HFFc6 (cell line): ENCODE measurements at regions not wholly inside any gene's neighbourhood (a gene's known extent, or its start where the extent isn't known, plus 50 kb on each side); places are given as distances from the start of the nearest gene placed in this dataset.

Experiments
- DNase-seq: peaks from one replicate; pipeline ENCODE4 v3.0.0-alpha.2; 2018
- H3K27ac Mint-ChIP-seq: 2 replicates; pipeline ENCODE4 v1.8.0; 2020; ENCODE audit warnings: mild to moderate bottlenecking, mixed read lengths
- H3K27me3 Mint-ChIP-seq: 2 replicates; pipeline ENCODE4 v1.8.0; 2021; ENCODE audit warnings: mild to moderate bottlenecking, moderate library complexity, mixed read lengths; ENCODE audit not compliant: insufficient read depth
- H3K36me3 Mint-ChIP-seq: 2 replicates; pipeline ENCODE4 v1.8.0; 2021; ENCODE audit warnings: low read depth, mixed read lengths
- H3K4me1 Mint-ChIP-seq: 2 replicates; pipeline ENCODE4 v1.8.0; 2020; ENCODE audit warnings: low read depth, mixed read lengths
- H3K4me3 Mint-ChIP-seq: 2 replicates; pipeline ENCODE4 v1.8.0; 2020; ENCODE audit warnings: mild to moderate bottlenecking, moderate library complexity, mixed read lengths
- H3K9me3 Mint-ChIP-seq: 2 replicates; pipeline ENCODE4 v1.8.0; 2020; ENCODE audit warnings: mild to moderate bottlenecking, mixed read lengths
- CTCF ChIP-seq: fragments of 200-600 bp; sonication (generic); IDR thresholded peaks from 2 replicates; pipeline ENCODE4 v1.5.0; 2021; ENCODE audit warnings: antibody characterized with exemption, mild to moderate bottlenecking

GRCh38 chr11:71332046-71332445 lies 79.7 kb upstream of the SHANK2 start:
- H3K27me3 Mint-ChIP-seq, result peaks cover 33% of the 10 kb centered on the region
- TF ChIP-seq CTCF, result no peak
- no peak overlapping the region for H3K27ac Mint-ChIP-seq
- DNase-seq, result no peak
- no peaks in the 10 kb centered on the region; the same call in 1 of the 2 replicates for H3K9me3 Mint-ChIP-seq
- no peaks in the 10 kb centered on the region for H3K4me1 Mint-ChIP-seq
- H3K4me3 Mint-ChIP-seq, result no peak overlapping the region
- no peaks in the 10 kb centered on the region for H3K36me3 Mint-ChIP-seq

GRCh38 chr11:71331631-71332030 lies 79.3 kb upstream of the SHANK2 start:
- DNase-seq, result no peak
- peaks cover 33% of the 10 kb centered on the region for H3K27me3 Mint-ChIP-seq
- no peaks in the 10 kb centered on the region; the same call in 1 of the 2 replicates for H3K9me3 Mint-ChIP-seq

GRCh38 chr11:71330996-71331395 lies 78.6 kb upstream of the SHANK2 start:
- H3K4me1 Mint-ChIP-seq, result no peaks in the 10 kb centered on the region
- H3K9me3 Mint-ChIP-seq, result no peaks in the 10 kb centered on the region; the same call in 1 of the 2 replicates
- H3K36me3 Mint-ChIP-seq, result no peaks in the 10 kb centered on the region
- TF ChIP-seq CTCF, result no peak
- peaks cover 28% of the 10 kb centered on the region for H3K27me3 Mint-ChIP-seq
- no peak overlapping the region for H3K27ac Mint-ChIP-seq
- DNase-seq, result no peak
- H3K4me3 Mint-ChIP-seq, result no peak overlapping the region

More at GRCh38 chr11:71331631-71332030, 79.3 kb upstream of the SHANK2 start:
- no peak overlapping the region for H3K4me3 Mint-ChIP-seq
- H3K4me1 Mint-ChIP-seq, result no peaks in the 10 kb centered on the region
- TF ChIP-seq CTCF, result no peak
- H3K36me3 Mint-ChIP-seq, result no peaks in the 10 kb centered on the region
- no peak overlapping the region for H3K27ac Mint-ChIP-seq

- Mint-ChIP-seq H3K36me3 (no peaks in the 10 kb centered on the region), H3K27ac (no peak overlapping the region), H3K9me3 (no peaks in the 10 kb centered on the region; the same call in 1 of the 2 replicates), H3K4me3 (no peak overlapping the region), H3K4me1 (no peaks in the 10 kb centered on the region), H3K27me3 (peaks cover 29% of the 10 kb centered on the region)
- no peak for DNase-seq
- no peak for TF ChIP-seq CTCF
These were observed 78.0 kb upstream of the SHANK2 start for GRCh38 chr11:71330349-71330748.

GRCh38 chr11:71329786-71330185 lies 77.4 kb upstream of the SHANK2 start:
- no peak for DNase-seq
- H3K9me3 Mint-ChIP-seq, result no peaks in the 10 kb centered on the region; the same call in 1 of the 2 replicates
- H3K4me1 Mint-ChIP-seq, result no peaks in the 10 kb centered on the region
- H3K27ac Mint-ChIP-seq, result no peak overlapping the region
- H3K4me3 Mint-ChIP-seq, result no peak overlapping the region
- peaks cover 32% of the 10 kb centered on the region for H3K27me3 Mint-ChIP-seq
- TF ChIP-seq CTCF, result no peak
- H3K36me3 Mint-ChIP-seq, result peaks cover 1% of the 10 kb centered on the region; the same call in 1 of the 2 replicates

GRCh38 chr11:71329165-71329510 lies 76.8 kb upstream of the SHANK2 start:
- H3K27ac Mint-ChIP-seq, result no peak overlapping the region

More at GRCh38 chr11:71329165-71329510, 76.8 kb upstream of the SHANK2 start:
- DNase-seq, result no peak
- Mint-ChIP-seq H3K4me3 (no peak overlapping the region), H3K9me3 (no peaks in the 10 kb centered on the region; the same call in 1 of the 2 replicates), H3K36me3 (peaks cover 4% of the 10 kb centered on the region; the same call in 1 of the 2 replicates), H3K27me3 (peaks cover 32% of the 10 kb centered on the region), H3K4me1 (no peaks in the 10 kb centered on the region)
- TF ChIP-seq CTCF, result no peak
